H1 (cell line): ENCODE measurements at regions not wholly inside any gene's neighbourhood (a gene's known extent, or its start where the extent isn't known, plus 50 kb on each side); places are given as distances from the start of the nearest gene placed in this dataset.

Source experiments
- CBX8 ChIP-seq: fragments of 300-800, 300-1000 bp; sonication (generic); IDR thresholded peaks from 2 replicates; pipeline ENCODE4 v1.7.1; 2016; ENCODE audit warnings: low read depth, low read length, borderline replicate concordance
- FOSL1 ChIP-seq: IDR thresholded peaks from 2 replicates; pipeline ENCODE4 v1.6.1; 2011; ENCODE audit warnings: mild to moderate bottlenecking, low read depth, low read length, moderate library complexity; ENCODE audit not compliant: insufficient read depth
- NRF1 ChIP-seq: IDR thresholded peaks from 2 replicates; pipeline ENCODE4 v1.6.1; 2011; ENCODE audit warnings: mild to moderate bottlenecking, low read depth, low read length, improper control_type of control experiment
- POLR2AphosphoS5 ChIP-seq: IDR thresholded peaks from 2 replicates; pipeline ENCODE4 v1.6.1; 2011; ENCODE audit warnings: low read depth, low read length
- SIN3A ChIP-seq, 2 experiments: IDR thresholded peaks in 1 of 2; conservative IDR thresholded peaks in 1 of 2; 2 replicates each; pipeline ENCODE4 v1.6.1; 2011 to 2012; ENCODE audit warnings: low read length in 2 of 2, improper control_type of control experiment in 1 of 2, low read depth in 1 of 2, mild to moderate bottlenecking in 1 of 2
- SP1 ChIP-seq: IDR thresholded peaks from 2 replicates; pipeline ENCODE4 v1.6.1; 2011; ENCODE audit warnings: low read depth, low read length
- YY1 ChIP-seq: IDR thresholded peaks from 2 replicates; pipeline ENCODE4 v1.6.1; 2011; ENCODE audit warnings: low read depth, mild to moderate bottlenecking, low read length

DNA sequence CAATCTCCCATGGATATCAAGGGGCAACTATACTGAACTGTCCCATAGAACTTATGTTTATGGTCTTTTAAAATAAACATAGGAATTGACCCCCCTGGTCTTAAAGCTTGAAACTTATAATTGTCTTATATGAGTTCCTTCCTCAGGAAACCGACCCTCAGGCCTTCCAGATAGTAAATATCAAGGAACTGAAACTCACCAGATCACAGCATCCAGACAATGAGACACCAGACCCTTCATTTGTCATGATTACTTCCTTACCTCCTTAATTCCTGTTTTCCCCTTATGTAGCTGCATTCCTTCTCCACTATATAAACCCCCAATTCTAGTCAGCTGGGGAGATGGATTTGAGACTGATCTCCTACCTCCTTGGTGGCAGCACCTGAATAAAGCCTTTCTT lies 94.8 kb upstream of the GRPR start (continued):
- TF ChIP-seq SIN3A (conservative IDR thresholded peaks at IDR 0.05 in 1 of 2, IDR thresholded peaks at IDR 0.05 in 1 of 2; ENCODE audit: low read depth in 1 of 2, low read length in 2 of 2) (no peak), SP1 (no peak), CBX8 (no peak), NRF1 (no peak), FOSL1 (no peak), POLR2AphosphoS5 (no peak), YY1 (no peak)
